H1 (cell line): ENCODE measurements at regions not wholly inside any gene's neighbourhood (a gene's known extent, or its start where the extent isn't known, plus 50 kb on each side); places are given as distances from the start of the nearest gene placed in this dataset.

ENCODE experiments used
- CTCF ChIA-PET: fragments of 300-600 bp; sonication (Branson Sonifier 250); formaldehyde crosslinking; loops from one replicate; lab custom pipeline; 2021; ENCODE audit not compliant: partially characterized antibody; lab: Charles Lee
- POLR2A ChIA-PET: fragments of 300-600 bp; sonication (Branson Sonifier 250); formaldehyde crosslinking; loops from one replicate; lab custom pipeline; 2021; ENCODE audit warnings: inconsistent platforms; ENCODE audit not compliant: partially characterized antibody; lab: Charles Lee
- DNase-seq, 2 experiments: peaks; one replicate each; pipeline versions ENCODE4 v3.0.0 to v3.0.0-alpha.2; 2010 to 2022; ENCODE audit warnings: low spot score in 2 of 2, low read depth in 1 of 2, mixed read lengths in 1 of 2
- FAIRE-seq: peaks from 2 replicates; lab custom pipeline; 2011; peaks lifted over from hg19 to GRCh38; lab: Jason Lieb, UNC
- H2AFZ ChIP-seq: 2 replicates; pipeline ENCODE4 v1.8.1; 2012; ENCODE audit warnings: low read length, inconsistent platforms
- H2AK5ac ChIP-seq: 2 replicates; pipeline ENCODE4 v1.6.1; 2013; ENCODE audit warnings: low read depth, low read length
- H2BK120ac ChIP-seq: replicated peaks from 2 replicates; pipeline ENCODE3; 2013; ENCODE audit warnings: low read depth, low read length, inconsistent platforms
- H2BK12ac ChIP-seq: 2 replicates; pipeline ENCODE4 v1.6.1; 2013; ENCODE audit warnings: low read depth, low read length
- H2BK15ac ChIP-seq: 2 replicates; pipeline ENCODE4 v1.6.1; 2013; ENCODE audit warnings: low read length
- H2BK20ac ChIP-seq: 2 replicates; pipeline ENCODE4 v1.6.1; 2013; ENCODE audit warnings: low read length
- H2BK5ac ChIP-seq: 2 replicates; pipeline ENCODE4 v1.6.1; 2013; ENCODE audit warnings: low read depth, low read length
- H3K14ac ChIP-seq: 2 replicates; pipeline ENCODE4 v1.6.1; 2013; ENCODE audit warnings: inconsistent platforms; ENCODE audit not compliant: insufficient read length
- H3K18ac ChIP-seq: 2 replicates; pipeline ENCODE4 v1.6.1; 2013; ENCODE audit warnings: low read length; ENCODE audit errors: extremely low read depth
- H3K23ac ChIP-seq: 2 replicates; pipeline ENCODE4 v1.6.1; 2013; ENCODE audit warnings: inconsistent platforms; ENCODE audit not compliant: insufficient read length
- H3K23me2 ChIP-seq: 2 replicates; pipeline ENCODE4 v1.6.1; 2013; ENCODE audit warnings: low read depth, low read length
- H3K27ac ChIP-seq: 2 replicates; pipeline ENCODE4 v1.6.1; 2011; ENCODE audit warnings: low read depth, low read length, inconsistent platforms
- H3K27me3 ChIP-seq, 4 experiments: replicated peaks in 1 of 4; 1 replicate in 1 of 4; 2 replicates in 3 of 4; pipeline versions ENCODE4 v1.6.1 to v1.8.1; 2011 to 2013; ENCODE audit warnings: low read length in 3 of 4, mild to moderate bottlenecking in 3 of 4, inconsistent platforms in 2 of 4, mixed read lengths in 2 of 4, moderate library complexity in 1 of 4; ENCODE audit not compliant: control insufficient read depth in 3 of 4, insufficient read depth in 3 of 4; ENCODE audit errors: extremely low read depth in 1 of 4
- H3K36me3 ChIP-seq, 4 experiments: 2 replicates each; pipeline versions ENCODE4 v1.6.1 to v1.8.1; 2011 to 2013; ENCODE audit warnings: mild to moderate bottlenecking in 4 of 4, low read length in 3 of 4, moderate library complexity in 2 of 4, control low read depth in 1 of 4, inconsistent platforms in 1 of 4; ENCODE audit not compliant: insufficient read depth in 4 of 4, control insufficient read depth in 2 of 4
- H3K4ac ChIP-seq: replicated peaks from 2 replicates; pipeline ENCODE3; 2013; ENCODE audit warnings: low read length, low read depth, mixed read lengths, inconsistent platforms; ENCODE audit not compliant: insufficient read length
- H3K4me1 ChIP-seq, 4 experiments: replicated peaks in 1 of 4; 1 replicate in 1 of 4; 2 replicates in 3 of 4; pipeline versions ENCODE4 v1.6.1 to v1.8.1; 2011 to 2013; ENCODE audit warnings: low read length in 3 of 4, inconsistent platforms in 2 of 4, mixed read lengths in 1 of 4; ENCODE audit not compliant: insufficient read depth in 4 of 4, control insufficient read depth in 3 of 4
- H3K4me2 ChIP-seq, 2 experiments: 2 replicates each; pipeline versions ENCODE4 v1.6.1 to v1.8.1; 2011 to 2013; ENCODE audit warnings: low read depth in 2 of 2, low read length in 2 of 2, control low read depth in 1 of 2, inconsistent platforms in 1 of 2, mild to moderate bottlenecking in 1 of 2; ENCODE audit not compliant: insufficient read depth in 1 of 2
- H3K4me3 ChIP-seq, 4 experiments: fragments of 200-600, 300-600 bp in 1 of 4; sonication (generic), shearing (Covaris generic), sonication (Bioruptor Twin) in 1 of 4; 2 replicates each; pipeline versions ENCODE4 v1.5.1 to v1.8.1; 2011 to 2016; ENCODE audit warnings: low read length in 4 of 4, low read depth in 3 of 4, control low read depth in 2 of 4, inconsistent platforms in 2 of 4, mild to moderate bottlenecking in 2 of 4, mixed read lengths in 1 of 4, moderate library complexity in 1 of 4; ENCODE audit not compliant: insufficient read depth in 2 of 4; ENCODE audit errors: extremely low read depth in 1 of 4
- H3K56ac ChIP-seq: replicated peaks from 2 replicates; pipeline ENCODE3; 2013; ENCODE audit warnings: low read depth, mild to moderate bottlenecking, mixed read lengths, low read length, inconsistent platforms; ENCODE audit not compliant: insufficient read length
- H3K79me1 ChIP-seq: 2 replicates; pipeline ENCODE4 v1.6.1; 2013; ENCODE audit warnings: low read depth, low read length, control low read depth
- H3K79me2 ChIP-seq, 2 experiments: 2 replicates each; pipeline versions ENCODE4 v1.6.1 to v1.8.1; 2012 to 2013; ENCODE audit warnings: low read length in 2 of 2, mild to moderate bottlenecking in 2 of 2, inconsistent platforms in 1 of 2; ENCODE audit not compliant: insufficient read depth in 2 of 2, control insufficient read depth in 1 of 2
- H3K9ac ChIP-seq, 4 experiments: replicated peaks in 1 of 4; 1 replicate in 1 of 4; 2 replicates in 3 of 4; pipeline versions ENCODE4 v1.6.1 to v1.8.1; 2011 to 2013; ENCODE audit warnings: low read depth in 3 of 4, low read length in 3 of 4, control low read depth in 2 of 4, mild to moderate bottlenecking in 2 of 4, moderate library complexity in 2 of 4, inconsistent platforms in 1 of 4; ENCODE audit errors: extremely low read depth in 1 of 4
- H3K9me3 ChIP-seq, 2 experiments: 2 replicates each; pipeline versions ENCODE4 v1.6.1 to v1.8.1; 2012 to 2013; ENCODE audit warnings: mild to moderate bottlenecking in 2 of 2, moderate library complexity in 2 of 2, control low read depth in 1 of 2, inconsistent platforms in 1 of 2, low read depth in 1 of 2, low read length in 1 of 2, mixed read lengths in 1 of 2; ENCODE audit not compliant: insufficient read depth in 2 of 2
- H4K20me1 ChIP-seq, 2 experiments: replicated peaks in 1 of 2; 2 replicates each; pipeline versions ENCODE3 to v1.8.1; 2011 to 2013; ENCODE audit warnings: inconsistent platforms in 2 of 2, low read length in 2 of 2, mild to moderate bottlenecking in 1 of 2; ENCODE audit not compliant: insufficient read depth in 2 of 2, control insufficient read depth in 1 of 2
- H4K5ac ChIP-seq: 2 replicates; pipeline ENCODE4 v1.6.1; 2013; ENCODE audit warnings: low read length, low read depth, mixed read lengths, inconsistent platforms; ENCODE audit not compliant: insufficient read length
- H4K8ac ChIP-seq: 2 replicates; pipeline ENCODE4 v1.8.0; 2013; ENCODE audit warnings: mild to moderate bottlenecking, moderate library complexity, low read length, inconsistent platforms; ENCODE audit not compliant: insufficient read depth; ENCODE audit errors: extremely low read depth
- H4K91ac ChIP-seq: replicated peaks from 2 replicates; pipeline ENCODE3; 2013; ENCODE audit warnings: low read length, mixed read lengths, inconsistent platforms; ENCODE audit not compliant: insufficient read length
- CBX5 ChIP-seq: fragments of 300-800, 300-1000 bp; sonication (generic); IDR thresholded peaks from 2 replicates; pipeline ENCODE4 v1.7.1; 2016; ENCODE audit warnings: antibody characterized with exemption, low read length, low read depth
- CHD2 ChIP-seq: IDR thresholded peaks from 2 replicates; pipeline ENCODE4 v1.6.1; 2012; ENCODE audit warnings: low read length, improper control_type of control experiment
- GABPA ChIP-seq: IDR thresholded peaks from 2 replicates; pipeline ENCODE4 v1.6.1; 2011; ENCODE audit warnings: mild to moderate bottlenecking, low read length, moderate library complexity, borderline replicate concordance; ENCODE audit not compliant: insufficient read depth
- KDM1A ChIP-seq: fragments of 200-600, 300-600 bp; sonication (generic); IDR thresholded peaks from 2 replicates; pipeline ENCODE4 v1.7.1; 2016; ENCODE audit warnings: mild to moderate bottlenecking, low read length, borderline replicate concordance
- PHF8 ChIP-seq: fragments of 200-600 bp; sonication (generic); conservative IDR thresholded peaks from 2 replicates; pipeline ENCODE4 v1.7.1; 2012; ENCODE audit warnings: low read depth, mild to moderate bottlenecking, inconsistent platforms, low read length, moderate library complexity
- WGBS, 2 experiments: shearing (Covaris generic) in 1 of 2; methylation state at CpG; one replicate each; pipeline versions ENCODE4 v1.1.6 to v1.1.7; 2013 to 2015; ENCODE audit warnings: low lambda C conversion rate in 2 of 2, mixed read lengths in 2 of 2, inconsistent platforms in 1 of 2, low coverage in 1 of 2, missing lambda C conversion rate in 1 of 2; ENCODE audit not compliant: insufficient replicate concordance in 2 of 2, insufficient coverage in 1 of 2, insufficient read length in 1 of 2; ENCODE audit errors: extremely low coverage in 1 of 2, missing lambda C conversion rate in 1 of 2; 5-methylcytosine and 5-hydroxymethylcytosine counted together

DNA sequence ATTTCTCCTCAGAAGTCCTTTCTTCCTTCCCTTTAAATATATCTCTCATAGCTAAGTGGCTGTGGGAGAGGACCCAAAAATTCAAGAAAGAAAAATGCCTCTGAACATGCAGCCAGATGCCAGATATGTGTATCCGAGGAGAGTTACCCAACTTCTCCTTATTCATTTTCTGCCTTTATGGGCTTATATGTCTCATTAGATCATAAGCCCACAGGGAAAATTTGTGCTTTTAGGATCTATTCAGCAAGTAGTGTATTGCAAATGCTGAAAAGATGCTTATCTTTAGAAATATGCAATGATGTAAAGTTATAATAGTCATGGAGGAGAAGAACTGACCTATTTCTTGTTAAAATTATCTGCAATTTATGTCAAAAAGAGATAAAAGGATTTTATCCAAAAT, 371.8 kb upstream of the NOCT start:
- no peak overlapping the region for H2BK15ac ChIP-seq
- H3K23ac ChIP-seq, result no peak overlapping the region
- no peak overlapping the region for H3K4me2 ChIP-seq
- H2AFZ ChIP-seq, result no peak overlapping the region
- H3K23me2 ChIP-seq, result no peaks in the 10 kb centered on the region; the same call in 1 of the 2 replicates
- H3K4me1 ChIP-seq, result peaks cover 0 to 11% (median 4%) of the 10 kb centered on the region in 4 experiments; a peak in 3 of 7 replicates
- no peak overlapping the region for H3K9ac ChIP-seq
- no peaks in the 10 kb centered on the region for H3K79me2 ChIP-seq
- no peaks in the 10 kb centered on the region for H3K79me1 ChIP-seq
- H2BK120ac ChIP-seq, result no peak overlapping the region
- H2BK5ac ChIP-seq, result no peak overlapping the region
- DNase-seq (no peak), FAIRE-seq (no peak)
- H3K4me3 ChIP-seq, result no peak overlapping the region
- no peak overlapping the region for H2BK20ac ChIP-seq
- H4K5ac ChIP-seq, result no peak overlapping the region
- TF ChIP-seq CHD2, result no peak
- TF ChIP-seq KDM1A, result no peak
- no peak for TF ChIP-seq CBX5
- no peak for TF ChIP-seq PHF8
- no peak for TF ChIP-seq GABPA
- H4K91ac ChIP-seq, result no peak overlapping the region
- no peaks in the 10 kb centered on the region for H3K27me3 ChIP-seq
- no peak overlapping the region for H3K4ac ChIP-seq
- CTCF ChIA-PET, result interaction anchor here (0.8 kb wide), 1 partner anchor 82 kb away, joined by 4 read pairs; no protein-coding TSS in a partner anchor
- no peaks in the 10 kb centered on the region for H4K20me1 ChIP-seq
- no peak overlapping the region for H3K14ac ChIP-seq
- H3K36me3 ChIP-seq, result no peaks in the 10 kb centered on the region
- POLR2A ChIA-PET, result no interaction called here
- H2BK12ac ChIP-seq, result no peak overlapping the region
- H3K9me3 ChIP-seq, result no peaks in the 10 kb centered on the region
- H2AK5ac ChIP-seq, result no peak overlapping the region
- H3K27ac ChIP-seq, result no peak overlapping the region
- H3K18ac ChIP-seq, result no peak overlapping the region
- H4K8ac ChIP-seq, result no peak overlapping the region
- 100% methylated on average over 1 of the region's 1 CpG; no CpG with 5 or more reads in 1 of the 2 experiments for WGBS, 2 experiments
- no peak overlapping the region for H3K56ac ChIP-seq
